HG03108 (cell line): ENCODE measurements at regions not wholly inside any gene's neighbourhood (a gene's known extent, or its start where the extent isn't known, plus 50 kb on each side); places are given as distances from the start of the nearest gene placed in this dataset.

Experiments used
- ATAC-seq: cut with Tn5 transposase; IDR thresholded peaks from one replicate; pipeline ENCODE4 v1.9.1; 2021; ENCODE audit warnings: moderate library complexity; ENCODE audit not compliant: unreplicated experiment

DNA sequence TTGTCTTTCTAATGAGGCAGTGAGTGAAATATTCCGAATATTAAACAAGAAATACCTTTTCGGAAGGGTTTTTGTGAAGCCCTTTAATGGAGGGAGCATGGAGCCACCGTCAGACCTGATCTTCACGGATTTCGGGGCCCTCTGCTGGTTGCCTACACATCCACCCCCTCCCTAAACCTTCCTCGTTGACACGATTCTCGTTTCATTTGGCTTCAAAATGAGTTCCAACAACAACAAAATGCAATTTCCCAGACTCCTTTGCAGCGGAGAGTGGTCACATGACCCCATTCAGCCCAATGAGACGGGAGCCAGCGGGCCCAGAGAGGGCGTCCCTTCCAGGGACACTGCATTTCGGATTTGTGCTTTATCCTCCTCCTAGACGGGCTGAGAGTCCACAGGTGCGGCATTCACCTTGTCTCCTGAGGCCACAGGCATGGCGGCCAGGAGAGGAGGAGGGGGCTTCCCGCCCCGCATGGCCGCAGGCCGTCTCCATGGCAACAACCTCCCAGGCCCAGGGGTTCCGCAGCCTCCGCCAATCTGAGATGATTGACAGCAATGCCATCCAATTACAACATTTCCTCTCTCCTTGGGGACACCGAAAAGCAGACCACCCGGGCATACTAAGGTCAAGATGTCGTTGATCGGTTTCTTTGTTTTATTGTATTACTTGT is 259.8 kb downstream of the C16orf95 start:
- no peak for ATAC-seq

DNA sequence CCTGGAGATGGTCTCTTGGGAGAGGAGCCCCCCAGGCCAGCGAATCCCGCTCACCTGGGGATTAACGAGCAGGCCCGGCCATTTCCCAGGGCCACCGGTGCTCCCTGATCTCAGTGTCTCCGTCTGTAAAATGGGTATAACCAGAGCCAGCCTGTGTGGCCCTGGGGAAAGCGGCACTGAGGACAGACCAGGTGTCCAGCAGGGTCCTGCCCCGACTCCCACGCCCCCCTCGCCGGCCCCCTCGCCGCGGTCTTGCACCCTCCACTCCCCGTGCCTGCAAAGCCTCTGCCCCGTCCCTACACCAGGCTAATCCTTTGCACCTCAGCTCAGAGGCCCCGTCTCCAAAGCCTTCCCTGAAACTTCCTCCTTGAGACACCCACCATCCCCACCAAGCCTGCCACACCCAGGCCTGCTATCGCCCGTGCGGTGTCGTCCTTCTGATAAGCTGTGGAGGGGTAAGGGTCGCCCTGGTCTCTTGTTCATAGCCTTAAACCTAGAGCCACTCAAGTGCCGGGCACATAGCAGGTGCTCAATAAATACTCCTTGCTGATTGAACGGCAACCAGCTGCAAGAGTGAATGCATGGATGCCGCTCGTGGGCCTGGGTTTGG is 259.1 kb downstream of the C16orf95 start:
- ATAC-seq, result no peak

DNA sequence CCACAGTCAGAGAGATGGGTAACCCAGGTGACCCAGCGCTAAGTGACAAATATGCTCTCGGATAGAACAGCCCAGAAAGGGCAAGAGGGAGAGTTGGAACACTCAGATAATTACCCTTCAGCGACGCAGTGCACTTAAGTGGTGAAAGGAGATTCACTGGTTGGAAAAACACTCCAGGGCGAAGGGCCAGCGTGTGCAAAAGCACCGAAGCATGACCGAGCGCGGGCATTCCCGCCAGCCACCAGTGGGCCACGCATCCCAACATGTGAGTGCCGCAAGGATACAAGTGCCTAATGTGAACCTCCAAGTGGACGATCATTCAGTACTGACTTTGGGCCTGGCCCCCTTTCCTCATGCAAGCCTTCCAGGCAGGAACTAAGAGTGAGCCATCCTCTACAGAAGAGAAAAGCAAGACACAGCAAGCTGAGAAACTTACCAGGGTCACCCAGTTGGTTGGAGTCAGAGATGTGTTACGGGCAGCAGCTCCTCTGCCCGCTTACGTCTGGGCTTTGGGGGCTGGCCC is 258.4 kb downstream of the C16orf95 start:
- ATAC-seq, result no peak

GRCh38 chr16:87060034-87060986 is 256.9 kb downstream of the C16orf95 start:
- no peak for ATAC-seq

- no peak for ATAC-seq
Observed at GRCh38 chr16:87061243-87061920, 255.8 kb downstream of the C16orf95 start.

DNA sequence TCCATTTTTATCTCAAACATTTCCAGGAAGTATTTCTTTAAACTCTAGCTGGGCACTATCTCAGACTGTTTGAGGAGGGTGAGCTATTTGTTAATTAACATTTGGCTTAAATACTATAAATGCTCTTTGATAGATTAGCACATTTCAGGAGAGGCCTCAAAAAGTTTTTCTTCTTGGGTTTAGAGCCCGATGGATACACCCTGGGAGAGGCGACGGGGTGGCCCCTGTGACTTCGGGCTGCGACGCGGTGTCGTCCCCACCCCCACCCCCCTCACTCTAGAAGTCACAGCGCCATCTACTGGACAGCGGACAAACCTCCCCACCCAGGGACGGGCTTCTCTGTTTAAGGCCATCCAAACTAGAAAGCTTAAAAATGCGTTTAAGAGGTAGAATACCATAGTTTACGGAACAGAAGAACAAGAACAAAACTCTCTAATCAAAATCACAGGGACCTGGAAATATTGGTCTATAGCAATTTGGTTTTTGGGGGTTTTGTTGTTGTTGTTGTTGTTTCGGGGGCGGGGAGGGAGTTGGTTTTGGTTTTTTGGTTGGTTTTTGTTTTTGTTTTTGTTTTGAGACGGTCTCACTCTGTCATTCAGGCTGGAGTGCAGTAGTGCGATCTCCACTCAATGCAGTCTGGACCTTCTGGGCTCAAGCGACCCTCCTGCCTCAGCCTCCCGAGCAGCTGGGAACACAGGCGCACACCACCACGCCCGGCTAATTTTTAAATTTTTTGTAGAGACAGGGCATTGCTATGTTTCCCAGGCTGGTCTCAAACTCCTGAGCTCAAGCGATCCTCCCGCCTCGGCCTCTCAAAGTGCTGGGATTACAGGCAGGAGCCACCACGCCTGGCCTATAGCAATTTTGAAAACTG is 254.4 kb downstream of the C16orf95 start:
- no peak for ATAC-seq

DNA sequence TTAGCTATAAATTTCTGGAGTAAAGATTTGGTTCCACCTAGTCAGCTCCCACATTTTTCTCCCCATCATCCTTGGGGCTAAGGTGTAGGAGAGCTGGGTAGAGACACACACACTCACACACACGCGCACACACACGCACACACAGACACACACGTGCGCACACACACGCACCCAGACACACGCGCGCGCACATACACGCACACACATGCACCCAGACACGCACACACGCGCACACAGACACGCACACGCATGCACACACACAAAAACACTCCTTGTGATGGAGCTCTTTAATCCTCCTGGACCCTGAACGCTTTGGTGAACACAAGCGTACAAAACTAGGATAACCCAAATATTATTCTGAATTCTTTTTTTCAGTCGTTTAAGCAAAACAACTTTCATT is 253.6 kb downstream of the C16orf95 start:
- ATAC-seq, result no peak

DNA sequence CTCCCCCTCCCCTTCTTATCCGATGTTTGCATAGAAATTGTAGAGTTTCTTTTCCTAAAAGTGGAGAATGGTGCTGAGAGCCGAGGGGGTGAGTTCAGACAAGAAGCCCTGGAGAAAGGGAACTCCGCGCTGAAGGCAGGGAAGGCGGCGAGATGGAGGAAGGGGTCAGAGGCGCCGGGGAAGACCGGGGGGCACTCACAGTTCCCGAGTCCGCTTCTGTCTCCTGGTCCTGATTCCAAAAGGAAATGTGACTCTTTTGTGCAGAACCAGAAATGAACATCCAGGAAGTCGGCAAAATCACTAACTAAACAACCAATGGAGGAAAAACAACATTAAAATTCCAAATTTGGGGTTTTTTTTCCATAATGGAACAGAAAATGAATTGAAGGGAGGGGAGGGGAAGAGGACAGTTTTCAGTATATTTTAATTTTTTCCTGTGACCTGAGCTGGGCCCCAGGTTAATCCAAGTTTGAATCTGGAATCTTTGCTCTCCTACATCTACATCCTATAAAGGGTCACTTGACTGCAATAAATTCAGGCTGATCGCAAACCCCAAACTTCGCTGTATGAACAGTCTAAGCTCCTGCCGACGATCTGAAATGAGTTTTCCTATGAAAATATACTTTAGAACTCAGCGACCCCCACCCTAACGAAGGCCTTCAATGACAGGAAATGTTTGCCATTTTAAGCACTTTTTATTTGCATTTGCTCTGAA is 252.3 kb downstream of the C16orf95 start:
- ATAC-seq, result no peak

DNA sequence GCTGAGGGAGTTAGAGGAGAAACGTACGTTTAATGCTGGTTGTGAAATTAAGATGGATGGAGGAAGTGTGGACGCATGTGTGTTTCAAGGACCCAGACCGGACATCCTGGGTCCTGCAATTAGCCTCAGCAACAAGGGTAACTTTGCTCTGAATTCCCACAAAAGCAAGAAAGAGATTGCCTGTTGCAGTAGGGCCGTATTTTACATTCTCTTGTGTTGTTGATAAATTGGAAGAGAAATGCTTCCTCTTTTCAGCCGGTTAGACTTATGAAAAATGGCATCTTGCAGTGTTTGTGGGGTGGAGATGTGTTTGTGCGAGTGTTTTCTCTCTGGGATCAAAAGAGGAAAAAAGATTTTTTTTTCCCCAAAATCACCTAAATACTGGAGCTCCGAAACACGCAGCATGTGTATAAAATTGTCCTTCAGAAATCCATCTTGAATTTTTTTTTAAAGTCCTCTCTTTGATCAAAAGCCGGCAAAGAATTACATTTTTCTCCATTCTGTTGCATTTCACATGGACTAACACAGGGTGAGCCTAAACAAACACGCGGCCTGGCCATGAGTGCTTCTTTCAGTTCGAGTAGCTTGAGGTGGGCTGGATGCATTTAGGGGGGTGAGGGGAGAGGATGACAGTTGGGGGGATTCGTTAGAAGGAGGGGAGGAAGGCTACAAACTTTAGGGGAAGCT is 251.6 kb downstream of the C16orf95 start:
- no peak for ATAC-seq

DNA sequence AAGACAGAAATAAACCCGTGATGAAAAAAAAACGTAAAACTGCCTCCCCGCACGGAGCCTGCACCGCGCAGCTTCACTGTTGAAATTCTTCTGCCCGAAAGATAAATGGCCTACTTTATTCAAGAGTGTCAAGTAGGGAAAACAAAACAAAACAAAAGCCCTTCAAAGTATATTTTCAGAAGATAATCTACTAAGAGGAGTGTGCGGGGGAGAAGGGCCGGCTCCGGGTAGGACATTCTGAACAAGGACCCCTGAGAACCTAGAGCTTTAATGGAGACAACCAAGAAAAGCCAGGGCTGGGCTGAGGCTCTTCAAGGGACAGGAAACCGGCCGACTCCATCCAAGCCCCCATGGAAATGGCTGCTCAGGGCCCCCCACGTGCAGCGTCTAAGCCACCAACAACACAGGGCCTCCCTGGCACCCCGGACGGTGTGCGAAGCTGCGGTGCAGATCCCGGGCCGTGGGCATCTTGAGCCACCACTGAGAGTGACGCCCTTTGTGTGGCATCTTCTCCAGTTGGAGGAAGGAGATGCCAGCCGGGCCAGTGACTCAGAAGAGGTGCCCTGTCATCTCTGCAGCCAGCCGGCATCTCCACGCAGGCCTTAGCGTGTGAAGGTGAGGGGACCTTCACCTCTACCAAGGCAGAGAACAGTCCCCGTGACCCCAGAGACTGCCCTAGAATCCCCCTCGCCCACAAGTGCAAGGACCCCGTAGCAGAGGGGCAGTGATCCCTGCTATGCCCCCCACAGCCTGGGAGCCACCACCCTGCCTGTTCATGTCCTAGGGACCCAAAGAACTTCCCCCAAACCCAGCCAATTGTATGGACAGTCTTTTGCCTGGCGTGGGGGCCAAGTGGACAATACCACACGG is 250.8 kb downstream of the C16orf95 start:
- no peak for ATAC-seq

DNA sequence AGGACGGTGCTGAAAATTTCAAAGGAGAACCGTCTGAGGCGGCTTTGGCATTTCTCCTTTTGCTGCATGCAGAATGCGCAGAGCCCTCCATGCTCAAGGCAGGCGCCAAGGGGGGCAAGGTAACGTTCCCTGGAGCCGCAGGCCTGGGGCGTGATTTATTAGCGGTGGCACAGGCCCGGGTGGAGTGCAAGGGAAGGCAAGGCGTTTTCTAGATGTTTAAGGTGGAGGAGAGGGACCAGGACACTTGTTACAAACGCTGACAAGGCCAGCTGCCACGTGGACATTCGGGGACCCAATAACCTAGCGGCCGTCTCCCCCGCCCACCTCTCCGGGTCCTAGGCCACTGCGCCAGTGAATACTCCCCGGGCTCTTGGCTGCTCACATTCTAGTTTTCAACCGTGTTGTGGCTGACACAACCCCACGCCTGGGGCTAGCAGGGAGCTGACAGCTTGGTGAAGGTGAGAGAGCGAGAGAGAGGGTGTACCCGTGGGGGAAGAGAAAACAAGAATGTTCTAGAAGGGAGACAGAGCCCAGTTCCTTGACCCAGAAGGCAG is 250.1 kb downstream of the C16orf95 start:
- no peak for ATAC-seq

DNA sequence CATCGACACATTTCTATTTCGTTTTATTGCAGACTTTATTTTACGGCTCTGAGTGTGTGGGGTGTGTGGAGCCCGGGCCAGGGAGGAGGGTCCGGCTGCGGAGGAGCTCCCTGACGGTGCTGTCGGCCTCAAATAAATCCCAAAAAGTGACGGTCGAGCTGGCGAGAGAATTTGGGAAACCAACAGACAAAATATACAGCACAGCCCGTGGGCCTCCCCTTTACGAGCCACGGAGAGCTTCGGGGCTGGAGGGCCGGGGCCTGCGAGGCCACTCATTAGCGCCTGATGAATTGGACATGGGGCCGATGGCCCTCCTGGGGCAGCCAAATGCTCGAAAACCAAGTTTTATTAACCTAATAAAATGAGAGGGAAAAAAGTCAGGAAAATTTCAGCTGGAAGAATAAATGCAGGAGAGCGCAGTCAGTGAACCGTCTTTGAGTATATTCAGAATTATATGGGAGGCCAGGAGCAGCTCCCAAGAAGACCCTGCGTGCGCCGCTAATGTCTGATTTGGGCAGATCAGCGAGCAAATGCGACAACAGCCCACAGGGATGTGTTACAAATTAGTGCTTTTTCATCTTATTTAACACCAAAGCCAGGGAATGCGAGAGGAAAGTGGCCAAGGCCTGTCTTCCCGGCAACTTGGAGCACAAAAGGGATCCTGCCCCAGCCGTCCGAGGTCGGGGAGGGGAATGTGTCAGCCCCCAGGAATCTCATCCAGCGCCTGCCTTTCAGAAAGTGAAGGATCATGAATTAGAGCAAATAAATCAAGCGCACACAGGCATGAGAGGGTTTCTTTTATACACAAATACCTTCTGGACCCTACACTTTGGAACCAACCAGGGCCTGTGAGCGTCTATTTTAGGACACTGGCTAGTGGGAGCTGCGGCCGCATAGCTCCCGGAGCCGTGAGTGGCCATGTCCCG is 249.1 kb downstream of the C16orf95 start:
- no peak for ATAC-seq

DNA sequence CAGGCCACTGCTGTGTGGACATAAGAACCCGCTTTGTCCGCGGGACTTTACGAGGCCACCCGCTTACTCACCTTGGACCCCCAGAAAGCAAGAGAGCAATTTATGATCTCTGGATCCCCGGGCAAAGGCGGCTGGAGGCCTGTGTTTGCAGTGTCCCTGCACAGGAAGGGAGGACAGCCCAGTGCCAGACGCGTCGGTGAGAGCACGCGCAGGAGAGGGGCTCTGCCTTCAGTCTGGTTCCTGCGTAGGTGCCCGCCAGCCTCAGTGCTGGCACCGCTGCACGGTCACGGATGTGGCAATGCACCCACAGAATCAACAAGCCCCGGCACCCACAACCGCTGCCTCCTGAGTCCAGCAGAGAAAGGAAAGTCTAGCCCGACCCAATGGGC is 248.4 kb downstream of the C16orf95 start:
- ATAC-seq, result no peak

GRCh38 chr16:87070657-87071056 is 246.5 kb downstream of the C16orf95 start:
- no peak for ATAC-seq

DNA sequence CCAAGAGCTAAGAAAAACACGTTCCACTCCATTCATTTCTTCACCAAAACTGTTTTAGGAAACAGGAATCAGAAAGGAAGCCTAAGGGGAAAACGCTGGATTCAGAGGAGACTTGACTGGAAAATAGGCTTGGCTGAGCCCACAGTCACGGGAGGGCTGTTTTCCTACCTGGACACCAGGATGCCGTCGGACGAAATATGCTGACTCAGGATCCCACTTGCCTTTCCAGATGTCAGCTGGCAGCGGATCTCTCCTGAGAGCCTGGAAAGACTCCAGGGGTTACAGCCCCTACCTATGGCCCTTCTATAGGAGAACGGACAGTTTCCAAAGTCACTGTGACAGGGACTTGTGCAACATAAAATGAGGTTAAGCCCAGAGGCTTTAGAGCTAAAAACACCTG is 245.1 kb downstream of the C16orf95 start:
- ATAC-seq, result no peak

GRCh38 chr16:87074641-87075318 is 242.4 kb downstream of the C16orf95 start:
- peak; percentile 85 for ATAC-seq
